ENCODE measurements at regions not wholly inside any gene's neighbourhood (a gene's known extent, or its start where the extent isn't known, plus 50 kb on each side); places are given as distances from the start of the nearest gene placed in this dataset.
"Not testable (repeated sequence)": the region's sequence is repeated elsewhere in the genome, so short reads cannot be mapped to it uniquely, and the experiment has no call there.

DNA sequence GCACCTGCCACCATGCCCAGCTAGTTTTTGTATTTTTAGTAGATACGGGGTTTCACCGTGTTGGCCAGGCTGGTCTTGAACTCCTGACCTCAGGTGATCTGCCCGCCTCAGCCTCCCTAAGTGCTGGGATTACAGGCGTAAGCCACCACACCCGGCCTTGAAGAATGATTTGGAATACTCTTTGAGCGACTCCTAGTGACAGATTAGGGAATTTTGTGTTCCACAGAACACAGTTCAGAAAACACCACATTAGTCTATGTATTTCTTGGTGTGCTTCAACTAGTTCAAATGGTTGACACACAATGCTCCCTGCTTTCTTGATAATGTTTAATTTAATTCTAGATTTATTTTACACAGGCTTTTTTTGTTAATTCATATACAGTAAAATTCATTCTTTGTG, 67.2 kb downstream of the ID4 start:
- not testable (repeated sequence) for H3K4me3 Mint-ChIP-seq; H3K4me1 Mint-ChIP-seq (ENCODE audit: low read depth); H3K9me3 Mint-ChIP-seq; H3K27ac Mint-ChIP-seq; H3K36me3 Mint-ChIP-seq (ENCODE audit: low read depth); DNase-seq; H3K27me3 Mint-ChIP-seq (ENCODE audit: insufficient read depth)
- TF ChIP-seq CTCF (IDR thresholded peaks at IDR 0.05) = peak; percentile 48

DNA sequence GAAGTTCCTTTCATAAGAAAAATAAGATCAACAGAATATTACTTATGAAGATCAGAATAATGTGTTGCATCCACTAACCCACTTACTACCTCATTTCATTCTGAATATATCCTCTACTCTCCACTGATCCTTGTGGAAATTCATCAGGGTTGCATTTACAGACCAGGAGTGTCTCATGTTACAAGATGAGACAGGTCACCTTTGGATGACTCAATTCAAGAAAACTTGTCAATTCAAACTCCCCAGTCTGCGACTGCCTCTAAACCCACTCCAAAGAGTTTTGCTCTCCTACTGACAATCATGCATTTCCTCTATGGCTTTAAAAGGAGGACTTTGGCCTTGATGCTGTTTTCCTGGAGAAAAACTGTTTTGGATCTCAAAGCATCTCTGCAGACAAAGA, 68.4 kb downstream of the ID4 start:
- no peaks in the 10 kb centered on the region for H3K9me3 Mint-ChIP-seq
- no peaks in the 10 kb centered on the region for H3K4me1 Mint-ChIP-seq (ENCODE audit: low read depth)
- no peak overlapping the region for H3K4me3 Mint-ChIP-seq
- peaks cover 7% of the 10 kb centered on the region for H3K27me3 Mint-ChIP-seq (ENCODE audit: insufficient read depth)
- no peak for TF ChIP-seq CTCF (IDR thresholded peaks at IDR 0.05)
- no peaks in the 10 kb centered on the region for H3K36me3 Mint-ChIP-seq (ENCODE audit: low read depth)
- no peak for DNase-seq
- H3K27ac Mint-ChIP-seq = no peak overlapping the region

DNA sequence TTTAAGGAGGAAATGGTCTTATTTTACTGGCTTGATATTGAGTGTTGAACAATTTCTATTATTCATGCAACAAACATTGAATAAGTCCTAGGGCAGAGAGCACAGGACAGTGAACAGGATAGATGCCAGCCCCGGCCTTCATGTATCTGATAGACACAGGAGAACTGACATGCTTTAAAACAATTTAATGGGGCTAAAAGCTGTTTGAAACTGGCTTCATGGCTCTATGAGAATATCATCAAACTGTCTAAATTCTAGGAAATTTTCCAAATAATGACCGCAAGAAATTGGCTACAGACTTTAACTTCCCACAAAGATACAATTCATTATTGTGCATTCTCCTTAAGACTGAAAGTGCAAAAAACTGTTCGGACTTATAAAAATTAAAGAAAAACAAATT, 69.0 kb downstream of the ID4 start:
- DNase-seq = no peak
- peaks cover 7% of the 10 kb centered on the region for H3K27me3 Mint-ChIP-seq (ENCODE audit: insufficient read depth)
- TF ChIP-seq CTCF (IDR thresholded peaks at IDR 0.05) = no peak
- no peak overlapping the region for H3K4me3 Mint-ChIP-seq
- no peak overlapping the region for H3K27ac Mint-ChIP-seq
- peaks cover 4% of the 10 kb centered on the region; the same call in 1 of the 2 replicates for H3K9me3 Mint-ChIP-seq
- H3K4me1 Mint-ChIP-seq (ENCODE audit: low read depth) = no peaks in the 10 kb centered on the region
- H3K36me3 Mint-ChIP-seq (ENCODE audit: low read depth) = no peaks in the 10 kb centered on the region

DNA sequence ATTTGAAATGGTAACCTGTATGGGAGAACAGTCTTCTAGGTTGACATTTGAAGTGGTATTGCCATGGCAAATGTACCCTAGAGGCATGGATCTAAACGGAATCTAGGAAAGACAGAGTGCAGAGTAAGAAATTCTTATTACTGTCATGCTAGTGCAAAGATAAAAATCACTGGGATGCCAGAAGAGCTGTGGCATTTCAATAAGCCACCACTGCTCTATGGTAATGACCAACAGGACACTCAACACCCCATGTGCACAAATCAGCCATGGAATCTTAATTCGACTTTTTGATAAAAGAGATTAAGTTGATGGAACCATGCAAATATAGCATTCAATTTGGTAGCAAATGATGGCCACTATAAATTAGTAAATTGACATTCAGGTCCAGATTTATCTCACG, 74.1 kb downstream of the ID4 start:
- Mint-ChIP-seq H3K27me3 (ENCODE audit: insufficient read depth) (peaks cover 4% of the 10 kb centered on the region; the same call in 1 of the 2 replicates), H3K4me1 (ENCODE audit: low read depth) (no peaks in the 10 kb centered on the region), H3K9me3 (peaks cover 17% of the 10 kb centered on the region), H3K36me3 (ENCODE audit: low read depth) (no peaks in the 10 kb centered on the region), H3K27ac (no peak overlapping the region), H3K4me3 (no peak overlapping the region)
- DNase-seq = no peak
- no peak for TF ChIP-seq CTCF (IDR thresholded peaks at IDR 0.05)

DNA sequence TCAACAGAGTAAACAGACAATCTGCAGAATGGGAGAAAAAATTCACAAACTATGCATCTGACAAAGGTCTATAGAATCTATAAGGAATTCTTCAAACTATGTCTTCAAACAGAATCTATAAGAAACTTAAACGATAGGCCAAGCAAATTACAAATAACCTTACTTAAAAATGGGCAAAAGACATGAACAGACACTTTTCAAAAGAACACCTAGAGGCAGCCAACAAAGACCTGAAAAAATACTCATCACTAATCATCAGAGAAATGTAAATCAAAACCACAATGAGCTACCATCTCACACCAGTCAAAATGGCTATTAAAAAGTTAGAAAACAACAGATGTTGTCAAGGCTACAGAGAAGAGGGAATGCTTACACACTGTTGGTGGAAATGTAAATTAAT, 81.3 kb downstream of the ID4 start:
- Mint-ChIP-seq H3K27ac (no peak overlapping the region), H3K4me3 (no peak overlapping the region), H3K27me3 (ENCODE audit: insufficient read depth) (no peaks in the 10 kb centered on the region), H3K9me3 (peaks cover 35% of the 10 kb centered on the region), H3K4me1 (ENCODE audit: low read depth) (no peaks in the 10 kb centered on the region), H3K36me3 (ENCODE audit: low read depth) (no peaks in the 10 kb centered on the region)
- TF ChIP-seq CTCF (IDR thresholded peaks at IDR 0.05) = no peak
- DNase-seq = no peak

GRCh38 chr6:19921786-19922185, 84.6 kb downstream of the ID4 start:
- H3K36me3 Mint-ChIP-seq (ENCODE audit: low read depth) = no peaks in the 10 kb centered on the region
- DNase-seq = no peak
- peaks cover 2% of the 10 kb centered on the region; the same call in 1 of the 2 replicates for H3K27me3 Mint-ChIP-seq (ENCODE audit: insufficient read depth)
- no peak overlapping the region for H3K4me3 Mint-ChIP-seq
- no peak for TF ChIP-seq CTCF (IDR thresholded peaks at IDR 0.05)
- H3K27ac Mint-ChIP-seq = no peak overlapping the region
- H3K9me3 Mint-ChIP-seq = peaks cover 33% of the 10 kb centered on the region
- no peaks in the 10 kb centered on the region for H3K4me1 Mint-ChIP-seq (ENCODE audit: low read depth)

All from HFFc6 (cell line).